NCI-H2029 treated with DMSO at 0.1 percent for 48 hours (cell line): ENCODE measurements at regions not wholly inside any gene's neighbourhood (a gene's known extent, or its start where the extent isn't known, plus 50 kb on each side); places are given as distances from the start of the nearest gene placed in this dataset.
"Not testable (repeated sequence)": the region's sequence is repeated elsewhere in the genome, so short reads cannot be mapped to it uniquely, and the experiment has no call there.

Experiments used
- DNase-seq: peaks from one replicate; lab custom pipeline; 2025; lab: John Stamatoyannopoulos, UW

DNA sequence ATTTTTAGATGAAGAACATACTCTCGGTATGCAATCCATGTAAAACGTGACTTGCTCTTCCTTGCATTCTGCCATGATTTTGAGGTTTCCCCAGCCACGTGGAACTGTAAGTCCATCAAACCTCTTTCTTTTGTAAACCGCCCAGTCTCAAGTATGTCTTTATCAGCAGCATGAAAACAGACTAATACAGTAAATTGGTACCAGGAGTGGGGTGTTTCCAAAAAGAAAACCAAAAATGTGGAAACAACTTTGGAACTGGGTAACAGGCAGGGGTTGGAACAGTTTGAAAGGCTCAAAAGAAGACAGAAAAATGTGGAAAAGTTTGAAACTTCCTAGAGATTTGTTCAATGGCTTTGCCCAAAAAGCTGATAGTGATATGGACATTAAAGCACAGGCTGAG is 1957.9 kb downstream of the SUCLG1 start:
- DNase-seq = no peak

DNA sequence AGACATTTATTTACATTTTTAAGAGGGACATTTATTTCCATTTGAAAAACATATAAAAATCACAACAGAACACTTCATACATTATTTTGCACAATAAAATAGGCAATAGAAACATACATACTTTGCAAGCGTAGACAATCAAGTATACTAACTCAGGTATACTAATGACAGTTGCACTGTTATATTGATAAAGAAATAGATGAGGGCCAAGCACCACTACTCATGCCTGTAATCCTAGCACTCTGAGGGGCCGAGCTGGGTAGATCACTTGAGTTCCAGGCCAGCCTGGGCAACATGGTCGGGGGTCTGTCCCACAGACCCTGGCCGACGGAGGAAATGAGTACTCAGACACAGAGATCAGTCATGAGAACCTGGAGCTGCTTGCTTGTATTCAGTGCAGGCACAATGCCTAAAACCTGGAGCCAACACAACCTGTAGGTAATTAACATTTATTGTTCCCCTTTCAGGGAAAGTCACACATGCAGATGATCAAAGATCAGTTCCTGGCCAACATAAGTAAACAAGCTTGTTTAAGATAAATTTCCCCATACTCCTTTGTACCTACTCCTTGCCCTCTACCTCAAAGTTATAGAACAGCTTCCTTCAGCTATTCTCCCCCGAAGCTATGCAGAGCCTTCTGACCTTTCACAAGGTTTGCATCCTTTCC is 1960.2 kb downstream of the SUCLG1 start:
- no peak for DNase-seq

DNA sequence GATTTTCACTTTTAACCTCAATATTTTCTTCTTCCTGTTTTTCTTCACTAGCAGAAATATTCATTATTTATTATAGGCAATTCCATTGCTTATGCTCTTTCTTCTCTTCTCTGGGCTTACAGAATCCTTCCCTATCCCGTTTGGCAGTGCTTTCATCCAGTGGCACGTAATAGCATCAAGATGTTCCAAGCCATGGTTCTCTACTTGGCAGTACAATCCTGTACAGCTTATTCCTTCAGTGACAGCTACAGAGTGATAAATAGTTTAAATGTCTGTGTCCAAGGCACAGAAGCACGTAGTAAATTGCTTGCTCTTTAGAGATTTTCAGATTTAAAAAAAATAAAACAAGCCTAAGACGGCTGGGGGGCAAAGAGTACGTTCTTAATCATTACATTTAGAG is 1964.3 kb downstream of the SUCLG1 start:
- no peak for DNase-seq

DNA sequence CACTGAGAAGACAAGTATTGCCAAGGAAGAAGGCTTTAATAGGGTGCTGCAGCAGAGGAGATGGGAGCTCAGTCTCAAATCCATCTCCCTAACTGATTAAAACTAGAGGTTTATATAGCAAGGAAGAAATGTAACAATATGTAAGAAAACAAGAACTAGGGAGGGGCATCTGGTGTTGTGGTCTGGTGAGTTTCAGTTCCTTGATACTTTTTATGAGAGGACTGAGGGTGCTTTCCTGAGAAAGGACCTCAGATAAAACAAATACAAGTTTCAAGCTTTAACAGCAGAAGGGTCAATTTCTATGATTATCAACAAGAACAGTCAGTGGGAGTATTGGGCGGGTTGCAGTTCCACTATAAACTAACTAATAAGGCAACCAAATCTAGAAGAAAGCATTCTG is 1967.5 kb downstream of the SUCLG1 start:
- no peak for DNase-seq

DNA sequence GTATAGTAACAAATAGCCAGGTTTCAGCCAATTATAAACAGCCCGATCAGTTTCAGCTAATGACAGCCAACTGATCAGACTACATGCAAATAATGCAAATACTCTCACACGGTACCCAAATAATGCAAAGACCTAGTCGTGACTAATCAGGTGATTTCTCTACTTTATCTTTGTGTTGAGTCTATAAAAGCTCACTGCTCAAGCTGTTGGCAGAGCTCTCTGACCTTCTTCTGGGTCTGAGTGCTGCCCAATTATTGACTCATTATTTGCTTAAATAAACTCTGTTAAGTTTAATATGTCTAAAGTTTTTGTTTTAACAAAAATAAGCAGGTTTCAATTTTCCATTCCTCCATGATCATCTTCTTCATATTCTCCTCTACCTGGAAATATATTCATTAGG is 1971.7 kb downstream of the SUCLG1 start:
- no peak for DNase-seq

DNA sequence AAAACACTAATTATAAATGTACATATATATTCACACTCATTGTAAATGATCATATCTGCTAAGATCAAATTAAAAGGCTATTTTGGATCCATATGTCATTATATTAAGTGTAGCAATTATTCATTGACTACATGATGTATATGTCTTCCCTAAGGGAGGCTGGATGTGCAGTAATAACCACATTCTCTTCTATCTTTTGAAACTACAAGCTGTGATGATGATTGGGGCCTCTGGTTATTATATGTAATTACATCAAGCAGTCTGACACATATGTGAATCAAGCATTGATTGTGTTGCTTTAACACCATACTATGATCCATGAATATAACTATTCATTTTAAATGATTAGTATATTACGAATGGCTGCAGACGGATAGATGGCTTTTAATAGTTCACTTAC is 1973.4 kb downstream of the SUCLG1 start:
- no peak for DNase-seq

DNA sequence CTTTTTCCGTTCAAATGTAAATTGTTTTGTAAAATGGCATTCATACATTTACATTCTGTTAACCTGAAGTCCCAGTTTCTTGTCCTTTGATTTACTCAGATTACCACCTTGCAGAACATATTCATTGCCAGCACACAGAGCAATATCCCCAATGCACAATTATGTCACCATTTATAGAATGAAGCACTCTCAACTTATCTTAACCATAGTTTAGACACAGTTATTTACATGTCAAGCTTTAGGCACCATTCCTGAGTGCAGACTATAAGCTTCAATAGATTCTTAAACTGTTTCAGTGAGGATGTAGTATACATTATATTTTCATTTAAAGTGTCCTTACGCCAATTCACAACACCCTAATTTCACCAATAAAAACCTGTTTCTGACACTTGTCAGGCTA is 1977.9 kb downstream of the SUCLG1 start:
- no peak for DNase-seq

DNA sequence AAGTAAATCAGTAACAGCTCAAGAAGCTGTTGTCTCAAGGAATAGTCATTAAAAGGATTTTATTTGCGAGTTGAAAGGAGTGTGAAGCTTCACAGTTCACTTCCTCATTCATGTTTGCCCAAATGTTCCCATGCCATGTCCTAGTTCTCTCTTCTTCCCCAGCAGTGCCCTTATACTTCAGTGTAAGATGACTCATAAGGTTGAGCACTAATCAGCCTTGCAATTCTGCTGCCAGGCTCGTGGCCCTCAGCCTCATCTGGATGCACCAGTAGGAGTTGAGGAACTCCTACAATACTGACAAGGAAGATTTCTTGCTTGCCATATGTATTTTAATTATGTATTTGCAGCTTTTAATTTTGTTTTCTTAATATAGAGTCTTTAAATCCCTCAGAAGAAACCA is 1980.4 kb downstream of the SUCLG1 start:
- no peak for DNase-seq

DNA sequence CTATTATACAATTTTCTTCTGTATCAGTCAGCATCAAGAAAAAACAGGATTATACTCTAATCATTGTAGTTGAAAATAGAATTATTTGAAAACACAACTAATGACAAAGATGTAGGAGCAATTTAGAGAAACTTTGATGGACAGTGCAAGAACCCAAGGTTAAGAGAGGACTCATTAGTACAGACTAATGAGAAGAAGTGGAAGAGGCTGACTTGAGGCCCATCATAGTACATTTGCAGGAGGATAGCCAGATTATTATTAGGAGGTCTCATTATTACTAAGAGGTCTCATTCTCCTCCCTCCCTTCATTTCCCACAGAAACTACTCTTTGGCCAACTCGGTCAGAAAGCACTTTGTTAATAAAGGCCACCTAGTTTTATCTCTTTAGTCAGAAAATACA is 1983.0 kb downstream of the SUCLG1 start:
- no peak for DNase-seq

DNA sequence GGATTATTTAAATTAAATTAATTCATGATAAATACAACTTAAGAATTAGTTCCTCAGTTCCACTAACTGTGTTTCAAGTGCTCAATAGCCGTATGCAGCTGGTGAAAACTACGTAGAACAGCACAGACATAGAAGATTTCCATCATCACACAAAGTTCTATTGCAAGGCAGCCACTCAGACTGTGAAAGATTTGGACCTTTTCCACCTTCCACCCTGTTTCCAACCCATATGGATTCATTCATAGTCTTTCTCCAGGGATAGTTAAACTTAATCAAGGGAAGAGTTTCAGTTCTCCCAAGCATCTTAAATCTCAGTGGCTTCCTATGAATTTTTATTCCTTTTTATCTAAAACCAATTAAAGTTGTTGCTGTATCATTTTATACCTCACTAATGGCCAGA is 2030.8 kb downstream of the SUCLG1 start:
- DNase-seq = no peak

DNA sequence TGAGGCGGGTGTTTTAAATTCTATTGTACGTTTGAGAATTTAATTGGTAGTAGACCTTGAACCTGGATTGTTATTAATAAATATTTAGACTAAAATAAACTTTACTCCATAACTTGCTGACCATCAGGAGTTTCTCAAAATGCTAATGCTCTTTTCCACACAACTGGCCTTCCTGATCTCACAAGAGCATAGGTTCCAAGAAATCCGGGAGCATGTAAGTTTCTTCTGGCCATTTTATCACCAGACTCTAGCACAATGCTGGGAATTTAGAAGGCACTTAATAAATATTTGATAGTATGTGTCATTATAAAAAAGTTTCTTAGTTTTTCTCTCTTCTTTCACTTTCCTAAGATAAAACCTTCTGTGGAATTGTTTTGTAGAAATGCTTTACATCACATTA is 2047.1 kb downstream of the SUCLG1 start:
- no peak for DNase-seq

DNA sequence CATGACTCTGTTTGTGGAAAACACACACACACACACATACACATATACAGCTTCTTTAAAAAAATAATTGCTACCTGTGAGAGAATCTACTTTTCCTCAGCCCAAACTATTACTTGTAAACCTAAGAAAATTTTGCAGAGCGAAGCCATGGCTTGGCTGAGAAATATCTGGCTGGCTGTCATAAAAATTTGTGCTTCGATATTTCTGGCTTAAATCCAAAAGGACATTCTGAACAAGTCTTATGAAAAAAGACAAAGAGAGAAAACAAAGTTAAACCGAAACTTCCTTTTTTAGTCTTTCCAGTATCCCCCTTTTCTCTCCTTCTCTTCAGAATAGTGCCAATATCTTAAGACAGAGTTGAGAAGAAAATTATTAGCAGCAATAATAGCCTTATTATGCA is 2048.0 kb downstream of the SUCLG1 start:
- DNase-seq = no peak

DNA sequence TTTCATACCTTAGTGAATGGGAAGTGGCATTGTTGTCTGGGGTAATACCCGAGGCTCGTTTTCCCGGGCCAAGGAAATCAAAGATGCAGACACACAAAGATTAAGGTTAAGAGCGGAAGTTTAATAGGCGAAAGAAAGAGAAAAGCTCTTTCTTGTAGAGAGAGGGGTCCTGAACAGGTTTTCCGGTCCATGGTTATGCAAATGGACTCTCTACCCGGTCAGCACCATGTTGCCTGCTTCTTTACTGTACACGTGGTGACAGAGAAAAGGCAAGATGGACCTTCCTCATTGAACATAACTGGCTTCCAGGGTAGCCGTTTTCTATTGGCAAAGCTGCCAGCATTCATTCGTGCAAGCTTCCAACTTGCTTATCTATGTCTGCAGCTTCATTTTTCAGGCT is 2063.5 kb downstream of the SUCLG1 start:
- no peak for DNase-seq

DNA sequence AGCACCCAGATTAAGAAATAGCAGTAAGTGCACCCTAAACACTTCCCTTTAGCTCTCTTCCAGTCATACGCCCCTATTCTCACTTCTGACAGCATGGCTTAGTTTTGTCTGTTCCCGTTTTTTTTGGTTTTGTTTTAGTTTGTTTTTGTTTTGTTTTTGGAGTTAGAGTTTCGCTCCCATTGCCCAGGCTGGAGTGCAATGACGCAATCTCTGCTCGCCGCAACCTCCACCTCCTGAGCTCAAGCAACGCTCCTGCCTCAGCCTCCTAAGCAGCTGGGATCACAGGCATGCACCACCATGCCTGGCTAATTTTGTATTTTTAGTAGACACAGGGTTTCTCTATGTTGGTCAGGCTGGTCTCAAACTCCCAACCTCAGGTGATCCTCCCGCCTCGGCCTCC is 2067.7 kb downstream of the SUCLG1 start:
- DNase-seq = no peak

DNA sequence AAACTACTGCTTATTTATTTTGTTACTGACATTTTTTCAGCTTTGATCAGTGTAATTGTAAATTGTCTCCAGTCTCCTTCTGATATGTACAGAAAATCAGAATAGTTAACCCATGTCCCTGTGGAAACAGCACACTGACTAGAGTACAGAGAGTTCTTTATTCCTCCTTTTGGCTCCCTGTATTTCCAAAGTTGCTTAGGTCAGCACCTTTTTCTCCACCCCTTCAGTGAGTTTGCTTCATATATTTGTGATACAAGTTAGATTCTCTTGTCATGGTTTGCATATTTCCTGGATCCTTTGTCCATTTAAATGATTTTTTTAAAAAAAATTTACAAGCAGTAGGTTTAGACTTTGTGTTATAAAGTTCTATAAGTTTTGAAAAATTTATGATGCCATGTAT is 2051.1 kb upstream of the LRRTM1 start:
- DNase-seq = no peak

DNA sequence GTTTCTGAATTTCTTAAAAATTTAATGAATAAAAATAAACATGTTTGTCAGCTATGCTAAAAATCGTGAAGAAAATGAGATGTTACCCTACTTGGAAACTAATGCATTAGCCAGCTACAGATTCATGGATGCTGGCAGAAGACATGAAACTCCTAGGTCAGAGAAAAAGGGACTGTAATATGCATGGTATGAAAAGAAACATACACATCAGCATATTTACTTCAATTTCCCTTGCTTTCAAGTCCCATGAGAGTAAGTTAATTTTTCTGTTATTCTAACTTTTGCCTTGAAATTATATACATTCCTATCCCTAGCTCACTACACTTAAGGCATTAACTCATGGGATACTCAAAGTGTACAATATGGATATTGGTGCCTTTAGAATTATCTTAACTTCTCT is 2041.4 kb upstream of the LRRTM1 start:
- no peak for DNase-seq

DNA sequence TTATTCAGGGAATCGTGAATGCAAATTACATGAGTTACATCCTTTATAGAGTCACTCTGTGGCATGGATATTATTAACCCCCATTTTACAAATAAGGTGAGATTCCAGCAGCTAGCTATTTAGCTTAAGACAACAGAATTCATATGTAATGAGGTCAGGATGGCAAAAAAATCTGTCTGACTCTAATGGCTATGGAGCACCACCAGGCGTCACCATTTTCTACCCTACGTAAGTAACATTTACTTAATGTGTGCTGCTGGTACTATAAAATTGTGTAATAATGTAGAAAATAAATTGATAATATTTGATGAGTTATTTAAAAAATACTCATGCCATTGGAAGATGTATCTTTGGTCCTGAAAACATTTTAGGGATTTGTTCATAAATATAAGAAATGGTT is 2040.1 kb upstream of the LRRTM1 start:
- no peak for DNase-seq

DNA sequence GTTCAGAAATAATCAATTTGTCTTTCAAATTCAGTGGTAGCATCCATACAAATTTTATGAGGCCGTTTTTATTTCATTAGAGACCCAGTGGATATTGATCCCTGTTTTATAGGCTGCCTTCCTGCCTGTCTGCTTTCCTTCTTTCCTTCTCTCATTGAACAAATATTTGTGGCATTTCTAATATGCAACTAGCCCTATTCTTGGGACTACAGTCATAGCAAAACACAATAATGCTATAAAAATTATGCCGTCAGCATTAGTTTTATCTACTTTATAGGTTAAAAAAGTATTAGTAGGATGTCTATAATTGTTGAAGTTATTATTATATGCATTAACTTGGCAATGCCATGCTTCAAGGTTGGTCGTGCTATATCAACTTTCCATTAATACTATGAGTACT is 2037.8 kb upstream of the LRRTM1 start:
- no peak for DNase-seq

DNA sequence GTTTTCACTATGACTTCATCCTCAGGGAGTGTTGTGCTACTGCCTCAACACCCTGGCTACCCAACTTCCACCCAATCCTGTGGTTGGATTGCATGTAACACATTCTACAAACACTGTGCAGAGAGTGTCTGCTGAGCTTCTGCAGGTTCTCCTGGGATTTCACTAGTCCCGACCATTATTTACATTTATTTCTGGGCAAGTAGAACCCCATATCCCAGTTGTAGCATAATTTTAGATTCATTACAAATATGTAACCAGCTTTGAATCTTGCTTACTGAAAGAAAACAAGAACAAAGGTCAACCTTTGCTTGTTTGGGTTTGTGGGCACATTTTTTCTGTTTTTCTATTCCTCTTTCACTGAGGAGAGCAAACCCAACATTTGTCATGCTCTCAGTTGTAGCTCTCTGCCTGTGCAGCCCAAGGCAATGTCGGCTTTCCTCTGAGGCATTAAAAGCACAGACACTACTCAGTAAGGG is 2036.1 kb upstream of the LRRTM1 start:
- no peak for DNase-seq

DNA sequence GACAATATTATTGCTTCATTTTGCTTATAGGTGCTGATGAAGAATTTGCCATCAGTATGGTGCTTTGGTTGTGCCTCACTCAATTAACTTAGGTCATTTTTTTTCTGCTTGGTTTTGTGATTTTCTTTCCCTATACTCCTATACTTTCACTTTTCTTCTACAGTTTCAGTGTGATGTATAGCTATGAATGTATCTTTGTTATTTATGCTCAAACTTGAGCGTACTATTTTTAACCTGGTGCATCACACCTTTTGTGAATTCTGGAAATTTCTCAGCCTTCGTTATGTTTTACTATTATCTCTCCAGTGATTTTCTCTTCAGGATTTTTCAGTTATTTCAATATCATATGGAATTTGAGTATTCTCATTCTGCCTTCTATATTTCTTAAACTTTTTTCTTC is 2035.3 kb upstream of the LRRTM1 start:
- DNase-seq = no peak

DNA sequence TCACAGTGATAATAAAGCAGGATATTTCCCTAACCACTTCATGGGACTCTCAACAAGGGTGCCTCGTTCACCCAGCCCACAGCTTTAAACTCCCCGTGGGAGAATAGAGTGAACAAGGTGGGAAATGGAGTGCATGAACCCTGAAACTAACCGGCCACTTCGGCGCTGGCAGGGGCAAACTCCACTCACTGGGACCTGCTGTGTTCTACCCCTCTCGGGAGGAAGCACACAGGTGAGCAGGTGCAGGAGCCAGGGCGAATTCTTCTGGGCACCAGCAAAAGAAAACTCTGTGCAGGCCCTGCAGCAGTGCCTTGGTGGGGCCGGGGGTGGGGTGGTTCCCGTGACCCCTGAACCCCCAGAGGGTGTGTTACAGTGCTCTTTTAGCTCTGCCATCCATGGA is 2029.1 kb upstream of the LRRTM1 start:
- no peak for DNase-seq

DNA sequence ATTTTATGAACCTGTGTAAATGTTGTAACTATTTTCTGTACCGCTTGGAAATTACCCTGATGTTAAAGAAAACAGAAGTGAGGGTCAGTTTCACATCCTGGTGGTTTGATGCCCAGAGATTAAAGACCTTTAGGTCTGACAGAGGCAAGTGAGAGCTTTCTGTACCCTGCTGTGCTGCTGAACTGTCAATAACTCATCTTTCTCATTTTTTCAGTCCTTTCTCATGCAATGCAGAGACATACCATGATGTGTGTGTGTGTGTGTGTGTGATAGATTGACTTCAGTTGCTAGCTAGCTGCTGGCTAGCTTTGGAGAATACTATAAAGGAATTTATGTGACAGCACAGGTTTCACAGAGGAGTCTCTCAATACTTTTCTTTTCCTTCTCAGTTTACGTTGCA is 2025.6 kb upstream of the LRRTM1 start:
- no peak for DNase-seq

DNA sequence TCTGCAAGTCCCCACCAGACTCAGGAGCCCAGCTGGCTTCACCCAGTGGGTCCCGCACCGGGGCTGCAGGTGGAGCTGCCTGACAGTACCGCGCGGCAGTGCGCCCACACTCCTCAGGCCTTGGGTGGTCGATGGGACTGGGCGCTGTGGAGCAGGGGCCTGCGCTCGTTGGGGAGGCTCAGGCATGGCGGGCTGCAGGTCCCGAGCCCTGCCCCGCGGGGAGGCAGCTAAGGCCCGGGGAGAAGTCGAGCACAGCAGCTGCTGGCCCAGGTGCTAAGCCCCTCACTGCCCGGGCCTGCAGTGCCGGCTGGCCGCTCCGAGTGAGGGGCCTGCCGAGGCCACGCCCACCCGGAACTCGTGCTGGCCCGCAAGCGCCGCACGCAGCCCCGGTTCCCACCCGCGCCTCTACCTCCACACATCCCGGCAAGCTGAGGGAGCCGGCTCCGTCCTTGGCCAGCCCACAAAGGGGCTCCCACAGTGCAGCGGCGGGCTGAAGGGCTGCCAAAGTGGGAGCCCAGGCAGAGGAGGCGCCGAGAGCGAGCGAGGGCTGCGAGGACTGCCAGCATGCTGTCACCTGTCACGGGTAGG is 2021.7 kb upstream of the LRRTM1 start:
- DNase-seq = not testable (repeated sequence)

DNA sequence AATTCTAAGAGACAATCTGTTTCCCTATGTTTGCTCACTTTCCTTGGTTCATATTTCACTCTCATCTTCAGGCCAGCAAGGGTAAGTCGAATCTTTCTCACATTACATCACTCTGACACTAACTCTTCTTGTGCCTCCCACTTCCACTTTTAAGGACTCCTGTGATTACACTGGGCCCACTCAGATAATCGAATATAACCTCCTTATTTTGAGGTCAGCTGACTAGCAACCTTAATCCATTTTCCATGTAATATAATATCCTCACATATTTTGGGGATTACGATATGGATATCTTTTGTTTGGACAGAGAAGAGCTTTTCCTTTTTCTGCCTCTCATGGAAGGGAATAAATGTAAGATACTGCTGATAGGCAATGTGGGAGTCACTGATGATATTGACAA is 2015.7 kb upstream of the LRRTM1 start:
- DNase-seq = no peak
